HG03558 (cell line): ENCODE measurements at regions not wholly inside any gene's neighbourhood (a gene's known extent, or its start where the extent isn't known, plus 50 kb on each side); places are given as distances from the start of the nearest gene placed in this dataset.
"Not testable (repeated sequence)": the region's sequence is repeated elsewhere in the genome, so short reads cannot be mapped to it uniquely, and the experiment has no call there.

Experiments used
- ATAC-seq: cut with Tn5 transposase; IDR thresholded peaks from one replicate; pipeline ENCODE4 v1.9.1; 2021; ENCODE audit warnings: moderate number of reproducible peaks; ENCODE audit not compliant: unreplicated experiment; ENCODE audit errors: extremely low read depth

DNA sequence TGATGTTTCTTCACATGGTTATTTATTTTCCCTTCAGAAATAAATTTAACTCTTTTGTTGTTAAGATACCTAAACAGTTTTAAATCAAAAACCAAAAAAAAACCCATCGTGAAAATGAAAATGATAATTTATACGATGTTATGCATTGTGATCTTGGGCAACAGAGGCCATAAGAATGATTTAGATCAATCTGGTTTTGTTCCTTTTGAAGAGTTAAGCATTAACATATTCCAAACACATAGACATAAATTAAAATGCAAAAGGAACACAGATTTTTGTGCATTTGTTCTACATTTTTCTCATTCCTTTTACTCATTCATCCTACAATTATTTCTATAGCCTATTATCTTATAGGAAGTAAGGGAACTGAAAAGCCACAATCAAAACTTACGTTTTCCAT is 226.1 kb upstream of the SEMA3D start:
- no peak for ATAC-seq

DNA sequence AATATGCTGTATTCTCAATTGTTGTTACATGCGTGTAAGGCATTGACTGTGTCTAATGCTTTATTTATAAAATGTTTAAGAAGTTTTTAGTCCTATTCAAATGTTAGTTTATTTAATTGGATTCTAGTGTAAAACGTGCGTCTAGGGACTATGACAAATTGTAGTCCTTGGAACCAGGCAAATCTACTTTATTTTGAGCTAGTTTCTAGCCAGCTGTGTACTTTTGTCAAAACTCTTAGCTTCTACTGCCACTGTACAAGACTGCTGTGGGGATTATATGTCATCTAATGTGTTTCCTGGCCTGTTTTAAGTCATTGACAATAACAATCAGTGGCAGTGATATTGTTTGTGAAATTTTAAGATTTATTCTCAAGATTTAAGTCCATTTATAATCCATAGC is 220.5 kb upstream of the SEMA3D start:
- ATAC-seq, result no peak

DNA sequence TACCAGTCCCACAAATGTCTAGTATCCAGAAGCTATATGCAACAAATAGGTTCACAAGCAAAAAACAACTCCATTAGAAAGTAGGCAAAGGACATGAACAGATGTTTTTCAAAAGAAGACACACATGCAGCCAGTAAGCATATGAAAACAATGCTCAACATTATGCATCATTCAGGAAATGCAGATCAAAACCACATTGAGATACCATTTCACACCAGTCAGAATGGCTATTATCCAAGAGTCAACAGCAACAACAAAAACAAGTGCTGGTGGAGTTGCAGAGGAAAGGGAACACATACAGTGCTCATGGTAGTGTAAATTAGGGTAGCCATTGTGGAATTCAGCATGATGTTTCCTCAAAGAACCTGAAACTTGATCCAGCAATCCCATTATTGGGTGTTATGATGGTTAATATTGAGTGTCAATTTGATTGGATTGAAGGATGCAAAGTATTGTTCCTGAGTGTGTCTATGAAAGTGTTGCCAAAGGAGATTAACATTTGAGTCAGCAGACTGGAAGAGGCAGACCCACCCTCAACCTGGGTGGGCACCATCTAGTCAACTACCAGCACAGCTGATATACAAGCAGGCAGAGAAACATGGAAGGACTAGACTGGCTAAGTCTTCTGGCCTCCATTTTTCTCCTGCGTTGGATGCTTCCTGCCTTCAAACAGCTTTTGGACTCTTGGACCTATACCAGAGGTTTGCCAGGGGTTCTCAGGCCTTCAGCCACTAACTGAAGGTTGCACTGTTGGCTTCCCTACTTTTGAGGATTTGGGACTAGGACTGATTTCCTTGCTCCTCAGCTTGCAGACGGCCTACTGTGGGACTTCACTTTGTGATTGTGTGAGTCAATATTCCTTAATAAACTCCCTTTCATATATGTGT is 218.4 kb upstream of the SEMA3D start:
- no peak for ATAC-seq

DNA sequence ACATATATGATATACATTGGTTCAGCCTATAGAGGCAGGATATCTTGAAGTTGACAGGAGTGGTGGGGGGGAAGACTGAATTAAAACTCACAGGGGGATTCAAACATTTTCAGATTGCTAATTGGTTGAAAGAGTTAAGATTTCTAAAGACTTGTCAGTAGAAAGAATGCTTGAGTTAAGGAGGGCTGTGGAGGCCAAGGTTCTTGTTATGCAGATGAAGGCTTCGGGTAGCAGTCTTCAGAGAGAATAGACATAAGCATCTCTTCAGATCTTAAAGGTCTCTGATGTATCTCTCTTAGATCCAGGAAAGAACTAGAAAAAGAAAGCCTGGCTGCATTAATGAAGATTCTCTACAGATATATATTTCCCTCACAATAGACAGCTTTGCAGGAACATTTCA is 209.8 kb upstream of the SEMA3D start:
- ATAC-seq, result no peak

DNA sequence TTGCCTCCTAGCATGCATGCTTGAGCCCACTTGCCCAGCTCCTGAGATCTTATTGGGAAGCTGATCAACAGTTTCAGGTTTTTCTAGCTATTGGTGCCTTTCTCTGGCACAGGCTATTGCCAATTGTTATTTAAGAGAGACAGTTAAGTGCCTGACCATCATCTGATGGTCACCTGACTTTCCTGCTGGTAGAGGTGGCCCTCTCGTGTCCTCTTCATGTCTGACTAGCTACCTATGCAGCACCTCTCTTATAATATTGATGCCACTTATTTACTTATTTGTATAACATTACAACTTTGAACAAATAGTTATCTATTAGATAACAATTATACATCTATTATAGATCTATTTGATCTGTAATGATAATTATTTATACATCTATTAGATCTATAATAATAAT is 205.9 kb upstream of the SEMA3D start:
- ATAC-seq, result no peak

DNA sequence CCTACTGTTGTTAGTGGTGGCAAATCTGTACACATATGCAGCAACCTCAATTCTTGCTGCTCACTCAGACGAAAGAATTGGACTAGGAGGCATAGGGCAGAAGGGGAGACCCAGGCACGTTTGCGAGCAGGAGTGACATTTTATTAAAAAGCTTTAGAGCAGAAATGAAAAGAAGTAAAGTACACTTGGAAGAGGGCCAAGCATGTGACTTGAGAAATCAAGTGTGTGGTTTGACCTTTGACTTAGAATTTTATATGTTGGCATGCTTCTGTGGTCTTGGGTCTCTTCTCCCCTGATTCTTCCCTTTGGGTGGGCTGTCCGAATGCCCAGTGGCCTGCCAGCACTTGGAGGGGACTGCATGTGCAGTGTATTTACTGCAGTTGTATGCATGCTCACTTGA is 205.5 kb upstream of the SEMA3D start:
- ATAC-seq, result no peak

DNA sequence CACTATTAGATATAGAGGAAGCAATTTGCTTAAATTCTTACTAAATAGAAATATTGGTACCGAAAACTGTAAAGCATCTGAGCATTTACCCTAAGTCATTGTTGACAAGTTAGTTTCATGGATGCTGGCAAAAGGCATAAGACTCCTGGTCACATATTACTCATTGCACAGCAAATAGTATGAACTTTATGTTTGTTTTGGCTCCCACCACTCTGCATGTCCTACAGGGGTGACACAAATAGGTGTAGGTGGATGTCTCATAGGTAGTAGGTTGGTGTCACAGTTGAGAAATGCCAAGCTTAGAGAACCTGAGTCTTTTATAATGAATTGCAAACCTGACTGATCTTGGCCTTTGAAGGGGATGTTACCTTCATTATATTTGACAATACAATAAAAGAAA is 199.6 kb upstream of the SEMA3D start:
- ATAC-seq, result no peak

DNA sequence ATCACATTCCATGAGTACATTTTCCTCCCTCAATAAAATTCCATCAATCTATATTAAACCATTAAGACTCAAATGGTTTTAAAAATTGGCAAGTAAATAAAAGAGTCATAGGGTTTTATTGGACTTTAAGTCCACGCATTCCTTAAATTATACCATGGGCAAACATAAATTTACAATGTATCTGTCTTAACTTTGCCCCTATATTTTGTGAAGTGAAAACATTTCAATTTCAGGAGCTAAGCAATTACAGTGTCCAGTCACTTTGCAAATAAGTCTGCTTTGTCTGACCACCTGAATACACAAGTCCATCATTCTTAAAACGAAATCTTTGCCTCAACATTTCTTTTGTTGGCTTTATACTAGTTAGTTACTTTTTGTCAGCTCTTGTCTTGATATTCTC is 197.5 kb upstream of the SEMA3D start:
- no peak for ATAC-seq

DNA sequence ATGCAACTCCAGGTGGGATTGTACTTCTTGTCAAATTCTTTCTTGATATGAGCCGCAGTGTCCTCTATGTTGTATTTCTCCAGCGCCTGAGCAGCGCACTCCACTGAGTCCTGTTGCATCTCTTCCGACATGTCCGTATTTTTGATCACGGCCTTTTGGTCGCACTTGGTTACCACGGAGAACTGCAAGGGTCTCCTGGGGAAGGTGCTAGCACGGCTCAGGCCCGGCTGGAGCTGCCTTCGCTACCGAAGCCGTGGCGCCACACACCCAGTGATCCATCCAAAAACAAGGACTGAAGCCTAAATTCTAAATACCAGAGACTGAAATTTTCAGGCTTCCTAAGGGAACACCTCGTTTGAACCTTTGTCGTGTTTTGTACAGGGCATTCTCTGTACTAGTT is 194.4 kb upstream of the SEMA3D start:
- ATAC-seq, result no peak

DNA sequence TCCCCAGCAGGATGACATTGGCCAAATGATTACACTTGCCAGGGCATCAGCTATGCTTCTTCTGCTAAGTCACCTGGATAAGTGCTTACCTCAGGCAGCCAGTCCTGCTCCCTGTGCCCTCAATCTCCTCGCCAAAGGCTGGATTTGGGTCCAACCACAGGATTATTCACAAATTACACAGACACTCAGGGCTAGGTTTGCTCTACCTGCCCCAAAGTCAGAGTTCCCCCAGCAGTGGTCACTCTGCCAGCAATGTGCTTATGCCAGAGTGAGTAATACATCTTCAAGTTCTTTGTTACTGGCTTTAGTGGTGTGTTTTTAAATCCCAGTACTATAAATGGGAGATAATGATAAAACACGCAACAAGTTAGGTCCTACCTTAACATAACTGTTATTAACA is 189.7 kb upstream of the SEMA3D start:
- ATAC-seq, result no peak

DNA sequence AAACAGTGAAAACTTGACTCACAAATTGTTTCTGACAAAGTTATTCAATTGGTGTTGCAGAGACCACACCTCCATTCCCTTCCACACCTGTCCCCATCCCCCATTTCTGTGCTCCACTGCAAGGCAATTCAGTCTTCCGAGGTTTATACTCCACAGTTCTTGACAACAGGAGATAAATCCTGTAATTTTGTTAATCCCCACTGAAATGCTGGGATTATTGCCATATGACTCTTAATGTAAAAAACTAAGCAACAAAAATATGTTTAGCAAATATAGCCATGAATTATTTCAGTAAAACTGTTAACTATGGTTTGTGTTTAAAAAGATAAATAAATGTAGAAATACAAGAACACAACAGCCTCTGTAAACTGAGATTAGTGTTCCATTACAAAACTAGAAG is 170.1 kb upstream of the SEMA3D start:
- no peak for ATAC-seq

DNA sequence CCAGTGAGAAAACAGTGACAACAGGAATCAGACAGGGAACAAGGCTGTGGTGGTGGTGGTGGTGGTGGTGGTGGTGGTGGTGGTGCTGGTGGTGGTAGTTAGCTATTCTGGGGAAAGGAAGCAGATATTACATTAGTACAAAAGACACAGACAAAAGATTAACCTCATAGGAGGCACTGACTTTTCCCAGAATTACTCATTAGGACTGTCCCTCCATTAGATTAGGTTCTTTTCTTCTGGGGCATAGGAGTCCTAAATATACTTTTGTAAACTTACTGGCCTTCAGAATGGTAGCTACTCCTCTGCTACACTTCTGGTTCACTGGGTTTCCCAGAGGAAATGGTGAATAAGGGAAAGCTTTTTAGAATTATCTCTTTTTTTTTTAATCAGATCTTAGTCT is 156.6 kb upstream of the SEMA3D start:
- ATAC-seq, result peak; percentile 85

DNA sequence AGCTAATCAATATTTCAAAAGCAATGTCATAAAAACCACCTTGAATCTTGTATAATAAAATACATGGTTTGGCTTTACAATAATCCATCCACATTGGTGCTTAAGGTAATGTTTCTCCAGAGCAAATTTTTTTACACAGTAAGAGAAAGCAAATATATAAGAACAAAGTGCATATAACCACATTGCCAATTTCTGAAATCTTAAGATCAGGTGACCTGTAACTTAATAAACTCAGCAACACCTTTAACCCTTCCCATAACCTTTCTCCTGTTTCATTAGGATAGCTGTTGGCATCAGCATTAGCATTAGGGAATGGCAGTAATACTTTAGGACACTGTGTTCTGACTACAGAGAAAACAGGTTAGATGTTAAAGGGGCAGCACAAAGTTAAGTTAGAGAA is 155.9 kb upstream of the SEMA3D start:
- ATAC-seq, result no peak

DNA sequence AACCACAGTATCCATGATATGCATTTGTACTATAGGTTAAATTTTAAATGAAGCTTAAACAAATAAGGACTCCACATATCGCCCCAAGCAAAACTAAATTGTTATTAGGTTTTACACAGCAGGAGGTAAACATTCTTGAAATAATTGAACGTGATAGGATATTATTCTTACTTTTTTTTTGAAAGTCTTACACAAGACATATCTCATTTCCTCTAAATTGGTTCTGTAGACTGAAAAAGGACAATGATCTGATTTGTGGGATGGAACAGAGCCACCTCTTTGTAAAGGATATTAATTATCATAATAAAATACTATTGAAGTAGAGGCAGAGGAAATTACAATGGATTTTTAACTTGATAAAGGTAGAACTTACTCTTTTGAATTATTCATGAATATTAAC is 155.1 kb upstream of the SEMA3D start:
- ATAC-seq, result no peak

DNA sequence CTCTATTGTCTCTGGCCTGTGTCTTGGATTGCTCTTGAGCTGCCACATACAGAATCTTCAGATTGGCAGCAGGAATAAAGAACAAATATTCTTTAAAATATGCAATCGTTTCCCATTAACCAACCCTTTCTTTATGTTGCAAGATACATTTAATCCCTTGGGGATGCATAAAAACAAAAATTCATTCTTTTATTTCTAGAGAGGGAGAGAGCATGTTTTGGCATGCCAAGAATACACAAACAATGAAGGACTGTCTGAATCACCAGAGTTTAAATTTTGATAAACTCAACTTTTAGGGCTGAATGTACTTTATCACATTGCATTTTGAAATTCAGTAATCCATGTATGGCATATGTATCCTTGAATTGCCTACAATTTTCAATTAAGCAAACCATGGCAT is 154.3 kb upstream of the SEMA3D start:
- no peak for ATAC-seq

DNA sequence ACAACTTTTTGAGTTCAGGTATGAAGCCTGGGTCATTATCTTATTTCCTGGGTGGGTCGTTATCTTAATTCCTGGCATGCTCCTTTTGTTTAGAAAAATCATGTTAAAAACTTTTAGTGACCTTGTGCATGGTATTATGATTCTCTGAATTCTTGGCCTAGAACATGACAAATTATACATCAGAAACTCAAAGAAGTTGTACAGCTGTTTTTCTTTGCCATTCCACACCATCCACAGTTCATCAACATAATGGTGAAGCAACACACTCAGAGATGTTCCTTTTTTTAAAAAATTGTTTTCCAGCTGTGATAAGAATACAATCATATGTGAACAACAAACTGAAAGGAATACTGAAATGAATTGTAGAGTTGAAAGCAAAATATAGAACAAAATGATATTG is 149.2 kb upstream of the SEMA3D start:
- no peak for ATAC-seq

DNA sequence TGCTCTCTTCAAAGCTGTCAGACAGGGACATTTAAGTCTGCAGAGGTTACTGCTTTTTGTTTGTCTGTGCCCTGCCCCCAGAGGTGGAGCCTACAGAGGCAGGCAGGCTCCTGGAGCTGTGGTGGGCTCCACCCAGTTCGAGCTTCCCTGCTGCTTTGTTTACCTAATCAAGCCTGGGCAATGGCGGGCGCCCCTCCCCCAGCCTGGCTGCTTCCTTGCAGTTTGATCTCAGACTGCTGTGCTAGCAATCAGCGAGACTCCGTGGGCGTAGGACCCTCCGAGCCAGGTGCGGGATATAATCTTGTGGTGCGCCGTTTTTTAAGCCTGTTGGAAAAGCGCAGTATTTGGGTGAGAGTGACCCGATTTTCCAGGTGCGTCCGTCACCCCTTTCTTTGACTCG is 148.3 kb upstream of the SEMA3D start:
- not testable (repeated sequence) for ATAC-seq

DNA sequence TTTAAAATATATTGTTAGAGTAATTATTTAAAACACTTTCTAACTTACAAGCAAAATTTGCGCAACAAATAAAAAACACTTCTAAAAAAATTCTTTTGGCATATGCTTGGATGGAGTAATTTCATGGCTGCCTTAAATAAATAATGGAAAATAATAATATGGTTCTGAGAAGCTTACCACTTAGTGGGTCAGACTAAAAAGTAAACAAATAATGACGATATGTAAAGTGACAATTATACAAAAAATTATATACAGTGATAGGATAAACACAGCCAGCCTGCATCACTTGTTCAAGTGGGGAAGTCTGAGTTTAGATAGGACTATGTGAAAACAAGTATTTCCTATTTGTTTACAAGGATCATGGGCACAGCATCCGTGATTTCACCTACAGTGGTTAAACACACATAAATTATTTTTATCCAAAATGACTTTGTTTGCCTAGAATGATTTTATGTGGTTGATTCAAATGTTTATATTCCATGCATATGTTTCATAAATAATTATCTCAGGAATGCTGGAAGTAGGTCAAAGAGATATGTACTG is 141.7 kb upstream of the SEMA3D start:
- no peak for ATAC-seq

DNA sequence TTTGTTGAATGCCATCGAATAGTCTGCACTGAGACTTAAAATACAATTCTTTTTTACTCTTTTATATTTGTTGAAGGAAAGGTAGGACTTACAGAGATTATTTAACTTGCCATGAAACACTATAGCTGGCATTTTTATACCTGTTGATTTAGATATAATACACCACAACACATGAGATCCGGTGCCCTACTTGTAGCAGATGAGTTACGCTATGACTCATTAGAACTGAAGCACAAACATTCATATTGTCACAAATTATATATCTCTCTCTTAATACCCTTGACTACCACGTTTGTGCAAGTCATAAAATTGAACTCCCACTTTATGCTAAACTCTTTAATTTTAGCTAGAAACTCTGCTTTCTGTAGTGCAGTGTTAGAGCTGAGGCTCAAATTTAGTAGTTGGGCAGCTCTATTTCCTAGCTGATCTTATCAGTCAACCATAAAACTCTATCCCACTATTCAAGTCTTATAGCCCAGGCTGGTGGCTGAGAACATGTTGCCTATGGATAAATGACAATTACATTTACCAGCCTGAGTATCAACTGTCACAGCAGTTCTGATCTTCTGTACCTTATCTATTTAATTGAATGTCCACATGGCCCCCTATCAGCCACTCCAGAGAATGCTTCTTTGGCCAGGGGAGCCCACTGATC is 137.4 kb upstream of the SEMA3D start:
- no peak for ATAC-seq

DNA sequence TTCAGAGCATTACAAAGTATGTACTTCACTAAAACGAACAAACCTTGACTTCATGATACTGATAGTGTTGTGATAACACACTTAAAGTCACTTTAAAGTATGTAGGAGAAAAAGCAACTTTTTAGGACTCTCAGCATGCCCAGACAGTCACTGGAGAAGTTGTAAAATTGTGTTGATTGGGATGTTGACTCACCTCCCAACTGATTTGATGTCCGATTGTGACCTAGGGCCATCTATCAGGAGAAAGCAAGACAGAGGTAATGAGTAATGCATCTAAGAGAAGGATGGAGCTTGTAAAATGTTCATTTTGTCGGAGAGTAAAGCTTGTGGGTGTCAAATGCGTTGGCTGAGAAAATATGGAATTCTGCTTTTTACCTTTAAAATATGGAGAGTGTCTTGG is 135.4 kb upstream of the SEMA3D start:
- no peak for ATAC-seq

DNA sequence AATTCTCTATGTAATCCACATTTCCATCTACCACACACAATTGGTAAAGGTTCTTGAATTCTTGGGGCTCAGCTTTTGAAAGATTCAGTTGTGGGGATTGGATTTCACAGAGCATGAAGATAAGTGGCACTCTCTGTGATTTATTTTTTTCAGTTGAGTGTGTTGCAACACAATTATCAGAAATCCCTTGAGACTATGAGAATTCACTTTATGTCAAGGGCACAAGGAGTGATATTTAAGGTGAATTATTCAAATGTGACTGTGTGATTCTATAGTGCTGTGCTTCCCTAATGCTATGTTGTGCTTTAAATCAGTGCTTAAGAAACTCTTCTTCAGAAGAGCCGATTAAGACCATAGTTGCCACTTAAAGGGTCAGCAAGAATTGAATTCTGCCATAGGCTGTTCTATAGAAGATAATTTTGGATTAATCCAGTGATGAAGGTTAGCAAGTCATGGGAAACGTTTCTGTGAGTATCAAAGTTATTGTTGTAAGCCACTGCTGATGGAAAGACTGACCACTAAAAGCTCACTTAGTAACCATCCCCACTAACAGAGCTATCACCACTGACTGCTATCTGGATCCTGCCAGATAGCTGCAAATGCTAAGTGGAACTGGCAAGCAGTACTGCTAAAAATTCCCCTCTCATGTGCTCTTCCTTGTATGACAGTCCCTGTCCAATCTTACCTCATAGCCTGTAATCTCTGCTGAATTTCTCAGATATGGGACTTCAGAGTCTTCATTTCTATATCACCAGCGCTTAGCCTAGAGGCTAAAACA is 134.0 kb upstream of the SEMA3D start:
- no peak for ATAC-seq
